ENCODE measurements at regions not wholly inside any gene's neighbourhood (a gene's known extent, or its start where the extent isn't known, plus 50 kb on each side); places are given as distances from the start of the nearest gene placed in this dataset.
A peak's percentile ranks its signal among the peaks of the same experiment; 100 is the strongest.

GRCh38 chr1:18539171-18539570, 58.4 kb downstream of the KLHDC7A start:
- TF ChIP-seq AEBP2 (tag by site-specific recombination; IDR thresholded peaks at IDR 0.05; ENCODE audit: borderline replicate concordance) (no peak), ZNF426 (tag by site-specific recombination; IDR thresholded peaks at IDR 0.05) (no peak), YY2 (tag by site-specific recombination; IDR thresholded peaks at IDR 0.05) (no peak), SCRT1 (tag by site-specific recombination; IDR thresholded peaks at IDR 0.05; ENCODE audit: borderline replicate concordance) (no peak), PRDM4 (tag by site-specific recombination; IDR thresholded peaks at IDR 0.05) (no peak), ZBTB7A (tag by site-specific recombination; IDR thresholded peaks at IDR 0.05; ENCODE audit: low read depth) (no peak), ZNF664 (tag by site-specific recombination; IDR thresholded peaks at IDR 0.05) (no peak), SP7 (tag by site-specific recombination; IDR thresholded peaks at IDR 0.05) (no peak), PRDM1 (tag by site-specific recombination; IDR thresholded peaks at IDR 0.05) (no peak), KLF1 (tag by site-specific recombination; IDR thresholded peaks at IDR 0.05) (no peak), ZNF175 (tag by site-specific recombination; IDR thresholded peaks at IDR 0.05) (no peak), ZNF488 (tag by site-specific recombination; IDR thresholded peaks at IDR 0.05) (no peak), ZNF660 (tag by site-specific recombination; IDR thresholded peaks at IDR 0.05) (no peak), ZNF350 (tag by site-specific recombination; IDR thresholded peaks at IDR 0.05) (no peak), ZNF670 (tag by site-specific recombination; IDR thresholded peaks at IDR 0.05; ENCODE audit: low read depth) (no peak), ZNF560 (tag by site-specific recombination; IDR thresholded peaks at IDR 0.05; ENCODE audit: borderline replicate concordance) (no peak), ZNF157 (tag by site-specific recombination; IDR thresholded peaks at IDR 0.05) (no peak), ZNF843 (tag by site-specific recombination; IDR thresholded peaks at IDR 0.05) (no peak)
- Histone ChIP-seq H3K36me3 (ENCODE audit: control insufficient read depth in 2 of 2, insufficient read depth in 1 of 2, low read length in 2 of 2) (no peaks in the 10 kb centered on the region), H3K4me1 (ENCODE audit: control insufficient read depth, insufficient read depth, low read length) (no peaks in the 10 kb centered on the region), H3K27ac (ENCODE audit: extremely low read depth, low read depth, low read length) (no peak overlapping the region), H3K9me3 (ENCODE audit: control insufficient read depth, insufficient read depth, low read depth, low read length) (no peaks in the 10 kb centered on the region), H3K4me3 (ENCODE audit: low read depth, low read length) (no peak overlapping the region)
- CTCF ChIA-PET: interaction anchor here (0.9 kb wide), 1 partner anchor 36 kb away, joined by 3 read pairs; no protein-coding TSS in a partner anchor
- POLR2A ChIA-PET: no interaction called here

- TF ChIP-seq ZNF433 (tag by site-specific recombination; IDR thresholded peaks at IDR 0.05; ENCODE audit: low read depth) (no peak), ZNF621 (tag by site-specific recombination; IDR thresholded peaks at IDR 0.05) (no peak), ZNF843 (tag by site-specific recombination; IDR thresholded peaks at IDR 0.05) (no peak), ZIC2 (tag by site-specific recombination; IDR thresholded peaks at IDR 0.05) (peak; percentile 60), ZXDB (tag by site-specific recombination; IDR thresholded peaks at IDR 0.05) (no peak), ZNF221 (tag by site-specific recombination; IDR thresholded peaks at IDR 0.05; ENCODE audit: borderline replicate concordance) (no peak), ZNF366 (tag by site-specific recombination; conservative IDR thresholded peaks at IDR 0.05) (0 out of 2 replicates have a peak, but pooled peaks have one; percentile 31), YY2 (tag by site-specific recombination; IDR thresholded peaks at IDR 0.05) (no peak)
- Histone ChIP-seq H3K36me3 (ENCODE audit: control insufficient read depth in 2 of 2, insufficient read depth in 1 of 2, low read length in 2 of 2) (no peaks in the 10 kb centered on the region), H3K4me3 (ENCODE audit: low read depth, low read length) (no peak overlapping the region), H3K9me3 (ENCODE audit: control insufficient read depth, insufficient read depth, low read depth, low read length) (no peaks in the 10 kb centered on the region), H3K27ac (ENCODE audit: extremely low read depth, low read depth, low read length) (no peak overlapping the region), H3K4me1 (ENCODE audit: control insufficient read depth, insufficient read depth, low read length) (no peaks in the 10 kb centered on the region)
- ChIA-PET CTCF (no interaction called here), POLR2A (no interaction called here)
Observed at GRCh38 chr1:18540136-18540765, 59.5 kb downstream of the KLHDC7A start.
